ENCODE measurements at regions not wholly inside any gene's neighbourhood (a gene's known extent, or its start where the extent isn't known, plus 50 kb on each side); places are given as distances from the start of the nearest gene placed in this dataset.

GRCh38 chr5:6941631-6942030, 228.4 kb downstream of the TENT4A start:
- H2BK20ac ChIP-seq (ENCODE audit: low read depth, low read length) = no peak overlapping the region
- H3K18ac ChIP-seq (ENCODE audit: low read depth, low read length) = no peak overlapping the region
- no peak overlapping the region for H4K5ac ChIP-seq (ENCODE audit: low read depth, low read length)
- in situ Hi-C loops (cut with MboI; ENCODE audit: low sequenced_read_pairs) (no loop called here), intact Hi-C loops (cut with micrococcal nuclease) (no loop called here), dilution Hi-C loops (cut with HindIII; ENCODE audit: low sequenced_read_pairs, unreplicated experiment) (no loop called here)
- H3K14ac ChIP-seq (replicated peaks; ENCODE audit: low read depth, low read length) = no peak overlapping the region
- no peaks in the 10 kb centered on the region for H3K79me1 ChIP-seq (ENCODE audit: low read depth in 1 of 2, low read length in 2 of 2)
- H4K91ac ChIP-seq (ENCODE audit: insufficient read depth, low read depth, low read length) = no peak overlapping the region
- ChIA-PET POLR2A (ENCODE audit: unreplicated experiment) (no interaction called here), CTCF (no interaction called here)
- H3K4me3 ChIP-seq (ENCODE audit: insufficient read depth, low read depth, low read length) = no peak overlapping the region
- ATAC-seq (ENCODE audit: low read depth) (no peak), DNase-seq (no peak)
- H2AK9ac ChIP-seq (replicated peaks; ENCODE audit: low read depth, low read length, poor library complexity) = no peak overlapping the region
- H4K20me1 ChIP-seq (ENCODE audit: insufficient read depth, low read length) = no peaks in the 10 kb centered on the region
- TF ChIP-seq CHD1 (IDR thresholded peaks at IDR 0.05; ENCODE audit: low read depth, low read length) = no peak
- TF ChIP-seq RAD21 (IDR thresholded peaks at IDR 0.05; ENCODE audit: low read length) = no peak
- TF ChIP-seq MXI1 (IDR thresholded peaks at IDR 0.05; ENCODE audit: borderline replicate concordance, low read depth, low read length) = no peak
- no peak for TF ChIP-seq SMC3 (IDR thresholded peaks at IDR 0.05; ENCODE audit: low read depth, low read length)
- no peak for TF ChIP-seq CTCF (conservative IDR thresholded peaks at IDR 0.05; ENCODE audit: low read depth, low read length)
- TF ChIP-seq FOS (IDR thresholded peaks at IDR 0.05; ENCODE audit: low read depth, low read length) = no peak
- TF ChIP-seq RCOR1 (IDR thresholded peaks at IDR 0.05; ENCODE audit: insufficient replicate concordance, low read length) = no peak
- TF ChIP-seq USF2 (IDR thresholded peaks at IDR 0.05; ENCODE audit: low read depth, low read length) = no peak
- TF ChIP-seq CEBPB (IDR thresholded peaks at IDR 0.05; ENCODE audit: low read depth, low read length) = no peak
- TF ChIP-seq RFX5 (IDR thresholded peaks at IDR 0.05; ENCODE audit: low read depth, low read length) = no peak
- TF ChIP-seq NFE2L2 (IDR thresholded peaks at IDR 0.05; ENCODE audit: low read depth, low read length) = no peak
- no peak for TF ChIP-seq BHLHE40 (IDR thresholded peaks at IDR 0.05; ENCODE audit: low read depth, low read length)
- TF ChIP-seq, protein P1, sequence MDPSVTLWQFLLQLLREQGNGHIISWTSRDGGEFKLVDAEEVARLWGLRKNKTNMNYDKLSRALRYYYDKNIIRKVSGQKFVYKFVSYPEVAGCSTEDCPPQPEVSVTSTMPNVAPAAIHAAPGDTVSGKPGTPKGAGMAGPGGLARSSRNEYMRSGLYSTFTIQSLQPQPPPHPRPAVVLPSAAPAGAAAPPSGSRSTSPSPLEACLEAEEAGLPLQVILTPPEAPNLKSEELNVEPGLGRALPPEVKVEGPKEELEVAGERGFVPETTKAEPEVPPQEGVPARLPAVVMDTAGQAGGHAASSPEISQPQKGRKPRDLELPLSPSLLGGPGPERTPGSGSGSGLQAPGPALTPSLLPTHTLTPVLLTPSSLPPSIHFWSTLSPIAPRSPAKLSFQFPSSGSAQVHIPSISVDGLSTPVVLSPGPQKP (IDR thresholded peaks at IDR 0.05; ENCODE audit: borderline replicate concordance, low read depth, low read length) = no peak
- no peak for TF ChIP-seq POLR2A (IDR thresholded peaks at IDR 0.05; ENCODE audit: low read depth, low read length)
- no peak for TF ChIP-seq MAFK (IDR thresholded peaks at IDR 0.05; ENCODE audit: low read depth, low read length)
- no peaks in the 10 kb centered on the region for H3K4me1 ChIP-seq (ENCODE audit: control insufficient read depth, insufficient read depth, low read length)
- H3K27ac ChIP-seq (ENCODE audit: insufficient read depth, low read length) = no peak overlapping the region
- no peak overlapping the region for H3K9ac ChIP-seq (ENCODE audit: low read depth, low read length)
- no peaks in the 10 kb centered on the region for H3K27me3 ChIP-seq (ENCODE audit: control insufficient read depth, insufficient read depth, low read length)
- no peak overlapping the region for H2BK5ac ChIP-seq (ENCODE audit: low read depth, low read length, poor library complexity, severe bottlenecking)
- H3K23ac ChIP-seq (ENCODE audit: low read depth, low read length) = no peak overlapping the region
- H2AK5ac ChIP-seq (ENCODE audit: low read depth, low read length) = no peak overlapping the region
- H3K56ac ChIP-seq (ENCODE audit: extremely low read depth, insufficient read depth, low read length) = no peak overlapping the region
- no peak overlapping the region for H3K4ac ChIP-seq (ENCODE audit: low read depth, low read length)
- no peak overlapping the region for H2AFZ ChIP-seq (replicated peaks; ENCODE audit: low read length, poor library complexity)
- no peak overlapping the region for H3K4me2 ChIP-seq (ENCODE audit: low read depth, low read length)
- no TSS peak for BruUV-seq (replicated peaks)
- H2BK120ac ChIP-seq (ENCODE audit: low read depth, low read length) = no peak overlapping the region
- no peak overlapping the region for H2BK15ac ChIP-seq (ENCODE audit: low read depth, low read length)
- H4K8ac ChIP-seq (ENCODE audit: low read depth in 2 of 2, low read length in 2 of 2) = no peak overlapping the region
- H3K36me3 ChIP-seq (ENCODE audit: control insufficient read depth, insufficient read depth, low read length) = no peaks in the 10 kb centered on the region
- peaks cover 24% of the 10 kb centered on the region for H3K9me3 ChIP-seq (ENCODE audit: control insufficient read depth, insufficient read depth, low read length)
- no CpG with 5 or more reads among the region's 3 CpGs for WGBS, 2 experiments (ENCODE audit: extremely low coverage in 2 of 2, insufficient read length in 1 of 2)
- no peaks in the 10 kb centered on the region for H3K9me1 ChIP-seq (ENCODE audit: insufficient read depth, low read length)

All from IMR-90 (cell line).